ENCODE measurements at regions not wholly inside any gene's neighbourhood (a gene's known extent, or its start where the extent isn't known, plus 50 kb on each side); places are given as distances from the start of the nearest gene placed in this dataset.

DNA sequence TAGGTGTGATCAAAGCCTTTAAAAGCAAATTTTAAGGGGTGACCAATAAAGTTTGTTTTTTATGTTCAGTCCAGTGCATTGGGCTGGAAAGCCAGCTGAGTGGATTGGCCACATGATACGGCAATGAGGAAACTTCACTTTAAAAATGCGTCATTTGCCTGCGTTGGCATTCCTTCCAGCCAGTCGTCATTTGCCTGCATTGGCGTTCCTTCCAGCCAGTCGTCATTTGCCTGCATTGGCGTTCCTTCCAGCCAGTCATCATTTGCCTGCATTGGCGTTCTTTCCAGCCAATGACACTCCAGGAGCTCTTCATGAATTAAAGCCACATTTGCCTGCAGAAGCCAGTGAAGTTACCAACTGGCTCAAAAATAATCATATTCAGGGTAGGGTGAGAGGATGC lies 378.6 kb downstream of the SMOC2 start:
- no peaks in the 10 kb centered on the region for H3K79me2 ChIP-seq (ENCODE audit: low read depth)
- no TSS peak for BruUV-seq (replicated peaks)
- no peak overlapping the region for H3K27ac ChIP-seq
- H3F3A ChIP-seq (ENCODE audit: insufficient read depth, low read depth), result no peaks in the 10 kb centered on the region
- H3K9me2 ChIP-seq (ENCODE audit: insufficient read depth), result no peaks in the 10 kb centered on the region
- ChIA-PET CTCF (no interaction called here), POLR2A (ENCODE audit: unreplicated experiment) (no interaction called here)
- H3K4me2 ChIP-seq, result no peak overlapping the region
- 0 out of 2 replicates have a peak, but pooled peaks cover 4% of the 10 kb centered on the region for H3K9me3 ChIP-seq (ENCODE audit: insufficient read depth, low read depth)
- H3K4me3 ChIP-seq, result no peak overlapping the region
- no peaks in the 10 kb centered on the region for H4K20me1 ChIP-seq (ENCODE audit: insufficient read depth)
- intact Hi-C loops (cut with micrococcal nuclease; ENCODE audit: unreplicated experiment), result no loop called here
- no peaks in the 10 kb centered on the region for H3K4me1 ChIP-seq (replicated peaks; ENCODE audit: insufficient read depth)
- no peak for DNase-seq
- H3K27me3 ChIP-seq (ENCODE audit: insufficient read depth, low read depth), result no peaks in the 10 kb centered on the region
- no peaks in the 10 kb centered on the region for H3K36me3 ChIP-seq (ENCODE audit: low read depth)
- no peak overlapping the region for H2AFZ ChIP-seq
- no peak for TF ChIP-seq EZH2 (IDR thresholded peaks at IDR 0.05; ENCODE audit: low read depth)

DNA sequence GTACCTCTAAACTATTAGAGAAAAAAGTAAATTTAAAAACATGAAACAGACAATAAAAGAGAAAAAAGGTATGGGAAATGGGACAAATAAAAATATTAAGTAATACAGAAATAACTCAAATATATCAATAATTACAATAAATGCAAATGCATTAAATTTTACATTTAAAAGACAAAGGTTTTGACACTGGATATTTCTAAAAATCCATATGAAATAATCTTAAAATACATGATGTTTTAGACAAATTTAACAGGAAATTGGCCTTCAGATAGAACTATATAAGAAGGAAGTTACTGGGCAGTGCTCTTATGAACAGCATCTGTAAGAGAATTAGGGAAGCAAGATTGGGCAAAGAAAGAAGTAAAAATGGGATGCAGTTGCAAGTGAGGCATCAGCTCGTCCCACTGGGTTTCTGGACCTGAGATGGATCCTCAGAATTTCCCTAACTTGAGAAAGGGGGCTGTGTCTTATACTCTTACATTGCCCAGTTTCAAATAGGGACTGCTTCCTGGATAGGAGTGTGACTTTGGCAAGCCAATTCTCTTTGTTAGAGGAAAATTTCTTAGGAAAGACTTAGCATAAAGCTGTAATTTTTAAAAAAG lies 376.7 kb downstream of the SMOC2 start:
- Histone ChIP-seq H3K4me3 (no peak overlapping the region), H4K20me1 (ENCODE audit: insufficient read depth) (no peaks in the 10 kb centered on the region), H2AFZ (no peak overlapping the region), H3K36me3 (ENCODE audit: low read depth) (no peaks in the 10 kb centered on the region), H3K27ac (no peak overlapping the region), H3K79me2 (ENCODE audit: low read depth) (no peaks in the 10 kb centered on the region), H3K4me2 (no peak overlapping the region), H3K4me1 (replicated peaks; ENCODE audit: insufficient read depth) (no peaks in the 10 kb centered on the region), H3K9me3 (ENCODE audit: insufficient read depth, low read depth) (0 out of 2 replicates have a peak, but pooled peaks cover 4% of the 10 kb centered on the region), H3F3A (ENCODE audit: insufficient read depth, low read depth) (no peaks in the 10 kb centered on the region), H3K9me2 (ENCODE audit: insufficient read depth) (no peaks in the 10 kb centered on the region), H3K27me3 (ENCODE audit: insufficient read depth, low read depth) (no peaks in the 10 kb centered on the region)
- BruUV-seq (replicated peaks), result no TSS peak
- intact Hi-C loops (cut with micrococcal nuclease; ENCODE audit: unreplicated experiment), result no loop called here
- no peak for DNase-seq
- ChIA-PET POLR2A (ENCODE audit: unreplicated experiment) (no interaction called here), CTCF (no interaction called here)
- TF ChIP-seq, protein P1, sequence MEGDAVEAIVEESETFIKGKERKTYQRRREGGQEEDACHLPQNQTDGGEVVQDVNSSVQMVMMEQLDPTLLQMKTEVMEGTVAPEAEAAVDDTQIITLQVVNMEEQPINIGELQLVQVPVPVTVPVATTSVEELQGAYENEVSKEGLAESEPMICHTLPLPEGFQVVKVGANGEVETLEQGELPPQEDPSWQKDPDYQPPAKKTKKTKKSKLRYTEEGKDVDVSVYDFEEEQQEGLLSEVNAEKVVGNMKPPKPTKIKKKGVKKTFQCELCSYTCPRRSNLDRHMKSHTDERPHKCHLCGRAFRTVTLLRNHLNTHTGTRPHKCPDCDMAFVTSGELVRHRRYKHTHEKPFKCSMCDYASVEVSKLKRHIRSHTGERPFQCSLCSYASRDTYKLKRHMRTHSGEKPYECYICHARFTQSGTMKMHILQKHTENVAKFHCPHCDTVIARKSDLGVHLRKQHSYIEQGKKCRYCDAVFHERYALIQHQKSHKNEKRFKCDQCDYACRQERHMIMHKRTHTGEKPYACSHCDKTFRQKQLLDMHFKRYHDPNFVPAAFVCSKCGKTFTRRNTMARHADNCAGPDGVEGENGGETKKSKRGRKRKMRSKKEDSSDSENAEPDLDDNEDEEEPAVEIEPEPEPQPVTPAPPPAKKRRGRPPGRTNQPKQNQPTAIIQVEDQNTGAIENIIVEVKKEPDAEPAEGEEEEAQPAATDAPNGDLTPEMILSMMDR (conservative IDR thresholded peaks at IDR 0.05), result no peak
- no peak for TF ChIP-seq EZH2 (IDR thresholded peaks at IDR 0.05; ENCODE audit: low read depth)

DNA sequence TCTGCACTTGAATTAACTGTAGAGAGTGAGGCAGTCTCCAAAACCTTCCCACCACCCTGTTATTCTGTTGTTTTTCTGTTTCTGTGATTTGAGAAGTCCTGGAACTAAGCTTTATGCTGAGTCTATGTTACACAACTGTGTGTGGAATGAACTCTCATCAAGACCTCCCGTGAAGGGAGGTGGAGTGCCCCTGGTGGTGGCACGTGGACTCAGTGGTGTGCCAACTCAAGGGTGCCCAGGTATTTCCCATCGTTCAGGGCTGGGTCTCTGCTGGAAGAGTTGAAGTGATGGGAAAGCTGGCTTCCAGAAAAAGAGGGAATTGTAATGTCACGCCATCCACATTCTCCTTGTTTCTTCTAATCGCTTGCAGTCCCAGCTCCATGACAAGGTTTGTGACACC lies 374.2 kb downstream of the SMOC2 start:
- TF ChIP-seq, protein P1 (conservative IDR thresholded peaks at IDR 0.05), result peak; percentile 48; the same call in 1 of the 2 replicates
- no peak for TF ChIP-seq EZH2 (IDR thresholded peaks at IDR 0.05; ENCODE audit: low read depth)
- DNase-seq, result no peak

DNA sequence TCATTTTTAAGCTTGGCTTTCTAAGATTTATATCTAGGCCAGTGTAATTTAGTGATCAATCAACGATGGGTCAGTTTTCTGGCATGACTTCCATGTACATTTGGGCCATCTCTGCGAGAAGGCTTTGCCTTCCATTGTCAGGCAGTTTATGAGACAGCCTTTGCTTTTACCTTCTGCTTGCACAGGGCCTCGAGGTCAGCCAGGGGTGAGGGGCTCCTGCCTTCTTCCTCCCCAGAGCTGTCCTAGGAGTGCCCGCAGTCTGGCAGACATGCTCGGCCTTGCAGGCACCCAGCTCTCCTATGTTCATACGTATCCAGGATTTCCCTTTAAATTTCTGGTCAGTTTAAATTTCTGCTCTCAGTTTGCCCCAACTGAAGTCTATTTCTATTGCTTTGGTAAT lies 367.2 kb downstream of the SMOC2 start:
- no TSS peak for BruUV-seq (replicated peaks)
- Histone ChIP-seq H3K4me1 (replicated peaks; ENCODE audit: insufficient read depth) (no peaks in the 10 kb centered on the region), H3K79me2 (ENCODE audit: low read depth) (no peaks in the 10 kb centered on the region), H3K27me3 (ENCODE audit: insufficient read depth, low read depth) (no peaks in the 10 kb centered on the region), H3K4me2 (no peak overlapping the region), H2AFZ (no peak overlapping the region), H3K4me3 (no peak overlapping the region), H3F3A (ENCODE audit: insufficient read depth, low read depth) (no peaks in the 10 kb centered on the region), H3K36me3 (ENCODE audit: low read depth) (no peaks in the 10 kb centered on the region), H4K20me1 (ENCODE audit: insufficient read depth) (no peaks in the 10 kb centered on the region), H3K9me2 (ENCODE audit: insufficient read depth) (no peaks in the 10 kb centered on the region), H3K9me3 (ENCODE audit: insufficient read depth, low read depth) (no peaks in the 10 kb centered on the region), H3K27ac (no peak overlapping the region)
- ChIA-PET CTCF (no interaction called here), POLR2A (ENCODE audit: unreplicated experiment) (no interaction called here)
- TF ChIP-seq EZH2 (IDR thresholded peaks at IDR 0.05; ENCODE audit: low read depth), result no peak
- TF ChIP-seq, protein P1 (conservative IDR thresholded peaks at IDR 0.05), result no peak
- DNase-seq, result no peak
- intact Hi-C loops (cut with micrococcal nuclease; ENCODE audit: unreplicated experiment), result no loop called here

More for the DNA sequence above, 374.2 kb downstream of the SMOC2 start:
- Histone ChIP-seq H3K27me3 (ENCODE audit: insufficient read depth, low read depth) (no peaks in the 10 kb centered on the region), H3K36me3 (ENCODE audit: low read depth) (no peaks in the 10 kb centered on the region), H3K79me2 (ENCODE audit: low read depth) (no peaks in the 10 kb centered on the region), H3F3A (ENCODE audit: insufficient read depth, low read depth) (no peaks in the 10 kb centered on the region), H3K4me2 (no peak overlapping the region), H3K9me3 (ENCODE audit: insufficient read depth, low read depth) (0 out of 2 replicates have a peak, but pooled peaks cover 4% of the 10 kb centered on the region), H3K9me2 (ENCODE audit: insufficient read depth) (no peaks in the 10 kb centered on the region), H3K27ac (no peak overlapping the region), H3K4me3 (no peak overlapping the region), H3K4me1 (replicated peaks; ENCODE audit: insufficient read depth) (no peaks in the 10 kb centered on the region), H2AFZ (no peak overlapping the region), H4K20me1 (ENCODE audit: insufficient read depth) (no peaks in the 10 kb centered on the region)
- ChIA-PET CTCF (no interaction called here), POLR2A (ENCODE audit: unreplicated experiment) (no interaction called here)
- BruUV-seq (replicated peaks), result no TSS peak
- intact Hi-C loops (cut with micrococcal nuclease; ENCODE audit: unreplicated experiment), result no loop called here
